HG02642 (cell line): ENCODE measurements at regions not wholly inside any gene's neighbourhood (a gene's known extent, or its start where the extent isn't known, plus 50 kb on each side); places are given as distances from the start of the nearest gene placed in this dataset.

Experiments
- ATAC-seq: cut with Tn5 transposase; IDR thresholded peaks from one replicate; pipeline ENCODE4 v1.9.1; 2021; ENCODE audit warnings: mild to moderate bottlenecking; ENCODE audit not compliant: unreplicated experiment, poor library complexity

GRCh38 chrX:9414416-9414815, 50.4 kb upstream of the TBL1X start:
- no peak for ATAC-seq
